Retinal pigment epithelial cell (primary cell): ENCODE measurements at regions not wholly inside any gene's neighbourhood (a gene's known extent, or its start where the extent isn't known, plus 50 kb on each side); places are given as distances from the start of the nearest gene placed in this dataset.

Experiments
- DNase-seq: peaks from one replicate; pipeline ENCODE4 v3.0.0-alpha.2; 2010; ENCODE audit warnings: low read depth
- H3K4me3 ChIP-seq: 2 replicates; pipeline ENCODE4 v1.5.1; 2011; ENCODE audit warnings: mild to moderate bottlenecking, low read length, control low read depth, moderate library complexity
- TF ChIP-seq, protein P1 (sequence below): conservative IDR thresholded peaks from 2 replicates; pipeline ENCODE4 v1.5.1; 2011; ENCODE audit warnings: low read depth, low read length, control low read depth, inconsistent platforms

DNA sequence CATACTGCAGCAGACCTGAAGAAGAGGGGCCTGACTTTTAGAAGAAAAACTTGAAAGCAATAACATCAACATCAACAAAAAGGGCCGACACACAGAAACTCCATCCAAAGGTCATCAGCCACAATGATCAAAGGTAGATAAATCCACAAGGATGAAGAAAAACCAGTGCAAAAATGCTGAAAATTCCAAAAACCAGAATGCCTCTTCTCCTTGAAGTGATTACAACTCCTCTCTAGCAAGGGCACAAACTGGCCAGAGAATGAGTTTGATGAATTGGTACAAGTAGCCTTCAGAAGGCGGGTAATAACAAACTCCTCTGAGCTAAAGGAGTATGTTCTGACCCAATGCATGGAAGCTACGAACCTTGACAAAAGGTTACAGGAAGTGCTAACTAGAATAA, 186.2 kb upstream of the RAI14 start:
- no peak for DNase-seq
- TF ChIP-seq, protein P1, sequence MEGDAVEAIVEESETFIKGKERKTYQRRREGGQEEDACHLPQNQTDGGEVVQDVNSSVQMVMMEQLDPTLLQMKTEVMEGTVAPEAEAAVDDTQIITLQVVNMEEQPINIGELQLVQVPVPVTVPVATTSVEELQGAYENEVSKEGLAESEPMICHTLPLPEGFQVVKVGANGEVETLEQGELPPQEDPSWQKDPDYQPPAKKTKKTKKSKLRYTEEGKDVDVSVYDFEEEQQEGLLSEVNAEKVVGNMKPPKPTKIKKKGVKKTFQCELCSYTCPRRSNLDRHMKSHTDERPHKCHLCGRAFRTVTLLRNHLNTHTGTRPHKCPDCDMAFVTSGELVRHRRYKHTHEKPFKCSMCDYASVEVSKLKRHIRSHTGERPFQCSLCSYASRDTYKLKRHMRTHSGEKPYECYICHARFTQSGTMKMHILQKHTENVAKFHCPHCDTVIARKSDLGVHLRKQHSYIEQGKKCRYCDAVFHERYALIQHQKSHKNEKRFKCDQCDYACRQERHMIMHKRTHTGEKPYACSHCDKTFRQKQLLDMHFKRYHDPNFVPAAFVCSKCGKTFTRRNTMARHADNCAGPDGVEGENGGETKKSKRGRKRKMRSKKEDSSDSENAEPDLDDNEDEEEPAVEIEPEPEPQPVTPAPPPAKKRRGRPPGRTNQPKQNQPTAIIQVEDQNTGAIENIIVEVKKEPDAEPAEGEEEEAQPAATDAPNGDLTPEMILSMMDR = no peak

DNA sequence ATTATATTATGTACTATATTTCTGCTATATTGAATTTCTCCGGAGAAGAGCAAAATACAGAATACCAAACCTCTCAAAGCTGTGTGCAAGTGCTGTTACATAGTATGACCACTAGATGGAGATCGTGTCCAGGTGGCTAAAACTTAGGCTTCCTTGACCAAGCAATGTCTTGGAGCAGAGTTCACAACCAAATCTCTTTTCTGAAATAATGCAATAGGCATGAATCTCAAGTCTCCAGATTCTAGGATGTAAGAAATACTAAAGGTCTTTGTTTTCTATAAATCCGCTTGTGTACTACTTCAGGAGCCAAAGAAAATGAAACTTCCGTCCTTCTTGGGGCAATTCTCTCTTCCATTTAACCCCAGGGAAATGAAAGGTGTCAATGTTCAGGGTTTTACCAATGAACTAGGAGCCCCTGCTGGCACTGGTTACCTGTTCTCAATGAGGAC, 181.5 kb upstream of the RAI14 start:
- no peak overlapping the region for H3K4me3 ChIP-seq
- TF ChIP-seq, protein P1 = peak; percentile 99
- DNase-seq = no peak

More for the DNA sequence above, 186.2 kb upstream of the RAI14 start:
- no peak overlapping the region for H3K4me3 ChIP-seq

DNA sequence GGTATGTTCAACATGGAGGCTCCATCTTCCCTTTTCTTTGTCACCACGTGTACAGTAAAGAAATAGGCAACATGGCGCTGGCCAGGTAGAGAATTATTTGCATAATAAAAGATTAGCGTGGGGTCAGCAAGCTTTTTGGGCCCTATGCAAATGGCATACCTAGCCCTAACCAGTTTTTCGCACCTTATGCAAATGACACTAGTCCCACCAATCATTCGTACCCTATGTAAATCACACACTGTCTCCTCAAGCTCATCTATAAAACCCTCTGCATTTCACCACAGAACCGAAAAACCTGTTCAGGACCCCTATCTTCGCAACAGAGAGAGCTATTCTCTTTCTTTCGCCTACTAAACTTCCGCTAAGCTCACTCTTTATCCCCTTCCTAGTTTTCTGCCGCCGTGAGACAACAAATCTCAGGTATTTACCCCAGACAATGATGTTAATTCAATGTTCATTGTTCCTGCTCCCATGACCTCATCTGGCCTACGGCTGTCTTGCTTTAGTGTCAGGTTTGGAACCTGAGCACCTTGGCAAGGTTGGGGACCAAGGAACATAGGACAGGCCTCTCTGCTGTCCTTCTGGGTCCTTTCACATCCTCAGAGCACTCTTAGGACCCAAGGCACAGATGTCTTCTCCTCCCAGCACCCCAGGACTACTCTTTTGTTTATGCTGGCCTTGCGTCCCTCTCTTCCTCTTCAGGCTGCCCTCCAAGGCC, 180.7 kb upstream of the RAI14 start:
- no peak overlapping the region for H3K4me3 ChIP-seq
- DNase-seq = no peak
- TF ChIP-seq, protein P1 = no peak

DNA sequence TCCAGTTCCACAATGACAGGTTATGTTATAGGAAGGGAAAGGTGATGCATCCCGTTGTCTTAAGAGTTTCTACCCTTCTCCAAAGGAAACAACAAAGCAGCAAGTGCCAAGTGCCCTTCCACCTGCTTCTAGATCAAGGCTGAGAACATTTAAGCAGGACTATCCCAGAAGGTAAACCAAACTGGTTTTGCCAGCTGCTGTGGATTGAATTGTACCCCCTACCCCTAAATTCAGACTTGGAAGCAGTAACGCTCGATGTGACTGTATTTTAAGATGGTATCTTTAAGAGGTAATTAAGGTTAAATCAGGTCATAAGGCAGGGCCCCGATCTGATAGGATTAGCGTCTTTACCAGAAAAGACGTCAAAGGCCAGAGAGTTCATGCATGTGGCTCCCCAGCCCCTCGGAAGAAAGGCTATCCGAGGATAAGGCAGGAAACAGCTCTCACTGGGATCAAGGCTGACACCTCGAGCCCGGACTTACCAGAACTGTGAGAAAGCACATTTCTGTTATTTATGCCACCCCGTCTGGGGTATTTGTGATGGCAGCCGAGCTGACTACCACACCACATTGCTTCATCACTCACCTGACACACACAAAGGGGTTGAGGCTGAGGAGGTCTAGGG, 179.1 kb upstream of the RAI14 start:
- H3K4me3 ChIP-seq = no peak overlapping the region
- TF ChIP-seq, protein P1 = no peak
- DNase-seq = no peak

DNA sequence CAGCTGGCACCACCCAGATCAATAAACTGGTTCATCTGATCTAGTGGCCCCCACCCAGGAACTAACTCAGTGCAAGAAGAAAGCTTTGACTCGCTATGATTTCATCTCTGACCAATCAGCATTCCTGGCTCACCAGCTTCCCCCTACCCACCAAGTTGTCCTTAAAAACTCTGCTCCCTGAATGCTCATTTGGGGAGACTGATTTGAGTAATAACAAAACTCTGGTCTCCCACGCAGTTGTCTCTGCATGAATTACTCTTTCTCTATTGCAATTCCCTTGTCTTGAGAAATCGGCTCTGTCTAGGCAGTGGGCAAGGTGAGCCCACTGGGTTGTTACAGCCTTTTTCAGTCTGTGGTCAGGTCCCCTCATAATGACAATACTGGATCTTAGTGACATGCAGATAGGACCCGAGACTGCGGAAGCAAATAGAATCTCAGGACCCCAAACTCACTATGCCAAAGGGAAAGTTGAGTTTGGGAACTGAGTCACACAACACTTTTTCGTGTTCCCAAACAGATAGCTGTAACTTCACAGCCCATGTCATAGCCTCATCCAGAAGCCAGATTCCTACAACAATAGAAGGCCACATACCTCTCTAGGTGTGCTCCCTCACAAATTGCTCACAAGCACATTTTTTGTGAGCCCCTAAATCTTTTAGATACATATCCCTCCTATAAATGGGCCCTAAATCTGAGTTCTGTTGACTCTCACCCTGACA, 175.2 kb upstream of the RAI14 start:
- no peak for DNase-seq
- TF ChIP-seq, protein P1 = no peak
- no peak overlapping the region for H3K4me3 ChIP-seq

DNA sequence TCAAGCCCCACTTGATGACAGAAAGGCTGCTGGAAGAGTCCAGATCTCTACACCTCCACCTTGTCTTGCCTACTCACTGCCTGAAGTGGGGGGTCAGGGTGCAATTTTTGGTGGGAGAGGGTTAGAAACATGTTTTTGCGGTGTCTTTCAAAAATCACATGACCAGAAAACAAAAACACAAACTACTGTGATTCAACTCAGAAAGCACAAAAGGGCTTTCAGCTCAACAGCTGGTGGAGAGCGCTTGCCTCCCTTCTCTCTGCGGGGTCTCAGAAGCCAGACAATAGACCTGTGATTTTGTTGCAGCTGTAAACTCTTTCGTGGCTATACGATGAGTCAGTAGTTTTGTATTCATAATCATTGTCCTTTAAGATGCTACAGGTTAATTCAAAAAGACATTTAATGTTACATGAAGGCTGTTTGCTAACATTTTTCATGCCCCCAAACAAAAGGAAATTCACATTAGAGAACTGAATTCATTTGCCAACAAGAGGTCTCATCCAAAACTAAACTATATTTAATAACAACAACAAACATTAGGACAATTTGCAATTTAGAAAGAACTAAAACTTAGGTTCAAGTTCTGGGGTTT, 172.6 kb upstream of the RAI14 start:
- no peak for DNase-seq
- H3K4me3 ChIP-seq = no peak overlapping the region
- TF ChIP-seq, protein P1 = no peak
